Tibial nerve (tissue), 4 donors: ENCODE measurements at regions not wholly inside any gene's neighbourhood (a gene's known extent, or its start where the extent isn't known, plus 50 kb on each side); places are given as distances from the start of the nearest gene placed in this dataset.

Experiments used
- DNase-seq, 2 donors: peaks; one replicate each; pipeline ENCODE4 v3.0.0-alpha.2; 2019; ENCODE audit warnings: low spot score in 2 of 2
- H3K27ac ChIP-seq, 4 donors: fragments of 200-600 bp; sonication (generic) in 3 of 4; one replicate each; pipeline ENCODE4 v1.5.1; 2017 to 2019; ENCODE audit warnings: mild to moderate bottlenecking in 1 of 4
- H3K27me3 ChIP-seq, 2 donors: fragments of 200-600 bp; sonication (generic) in 1 of 2; one replicate each; pipeline versions ENCODE4 v1.5.1 to v1.6.0; 2017 to 2019
- H3K36me3 ChIP-seq, 3 donors: fragments of 200-600 bp; sonication (generic); one replicate each; pipeline ENCODE4 v1.5.1; 2018 to 2019
- H3K4me1 ChIP-seq, 4 donors: fragments of 200-600 bp; sonication (generic) in 3 of 4; one replicate each; pipeline ENCODE4 v1.5.1; 2017 to 2019
- H3K4me3 ChIP-seq, 4 donors: fragments of 200-600 bp; sonication (generic) in 3 of 4; one replicate each; pipeline ENCODE4 v1.5.1; 2017 to 2019; ENCODE audit warnings: mild to moderate bottlenecking in 1 of 4, moderate library complexity in 1 of 4
- H3K9me3 ChIP-seq, 4 donors: fragments of 200-600 bp; sonication (generic) in 3 of 4; one replicate each; pipeline ENCODE4 v1.5.1; 2017 to 2019
- EP300 ChIP-seq, 2 donors: sonication (generic); formaldehyde crosslinking; IDR thresholded peaks; one replicate each; pipeline ENCODE4 v1.6.1; 2017; ENCODE audit warnings: antibody characterized with exemption in 2 of 2, mild to moderate bottlenecking in 1 of 2
- POLR2A ChIP-seq, 2 donors: fragments of 450-650 bp; IDR thresholded peaks; one replicate each; pipeline ENCODE4 v1.6.1; 2017; ENCODE audit warnings: antibody characterized with exemption in 2 of 2, mild to moderate bottlenecking in 2 of 2, moderate library complexity in 2 of 2
- WGBS, 2 donors: methylation state at CpG; one replicate each; pipeline ENCODE4 v1.1.5; 2018; 5-methylcytosine and 5-hydroxymethylcytosine counted together
- TF ChIP-seq, protein P1 (sequence below), 5 experiments: fragments of 200-600 bp in 3 of 5; fragments of 450-650 bp in 2 of 5; sonication (generic) in 3 of 5; IDR thresholded peaks; one replicate each; pipeline ENCODE4 v1.5.1; 2016 to 2019; ENCODE audit warnings: antibody characterized with exemption in 5 of 5, mild to moderate bottlenecking in 3 of 5, moderate library complexity in 2 of 5

DNA sequence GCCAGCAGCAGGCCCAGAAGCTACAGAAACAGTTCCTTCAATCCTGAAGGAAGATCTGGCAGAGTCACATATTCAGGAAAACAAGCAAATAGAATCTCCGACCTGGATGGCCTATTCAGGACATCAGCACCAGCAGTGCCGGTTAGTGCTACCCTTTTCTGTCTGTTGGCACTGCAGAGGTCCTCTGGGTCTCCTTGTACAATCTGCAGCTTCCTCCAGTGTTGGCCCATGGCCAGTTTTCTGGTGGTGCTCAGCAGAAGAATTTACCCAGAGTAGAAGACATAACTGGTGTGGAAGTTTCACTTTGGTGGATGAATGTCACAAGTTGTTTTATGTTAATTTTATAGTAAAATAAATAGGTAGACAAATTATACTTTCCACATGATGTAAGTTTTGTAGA lies 498.1 kb downstream of the COG6 start:
- no peak for DNase-seq
- Histone ChIP-seq H3K36me3 (no peaks in the 10 kb centered on the region), H3K4me3 (no peak overlapping the region), H3K4me1 (peaks cover 0 to 27% (median 12%) of the 10 kb centered on the region in 4 donors), H3K27me3 (no peaks in the 10 kb centered on the region), H3K27ac (no peak overlapping the region), H3K9me3 (no peaks in the 10 kb centered on the region)
- TF ChIP-seq POLR2A (IDR thresholded peaks at IDR 0.05), result no peak
- TF ChIP-seq, protein P1, sequence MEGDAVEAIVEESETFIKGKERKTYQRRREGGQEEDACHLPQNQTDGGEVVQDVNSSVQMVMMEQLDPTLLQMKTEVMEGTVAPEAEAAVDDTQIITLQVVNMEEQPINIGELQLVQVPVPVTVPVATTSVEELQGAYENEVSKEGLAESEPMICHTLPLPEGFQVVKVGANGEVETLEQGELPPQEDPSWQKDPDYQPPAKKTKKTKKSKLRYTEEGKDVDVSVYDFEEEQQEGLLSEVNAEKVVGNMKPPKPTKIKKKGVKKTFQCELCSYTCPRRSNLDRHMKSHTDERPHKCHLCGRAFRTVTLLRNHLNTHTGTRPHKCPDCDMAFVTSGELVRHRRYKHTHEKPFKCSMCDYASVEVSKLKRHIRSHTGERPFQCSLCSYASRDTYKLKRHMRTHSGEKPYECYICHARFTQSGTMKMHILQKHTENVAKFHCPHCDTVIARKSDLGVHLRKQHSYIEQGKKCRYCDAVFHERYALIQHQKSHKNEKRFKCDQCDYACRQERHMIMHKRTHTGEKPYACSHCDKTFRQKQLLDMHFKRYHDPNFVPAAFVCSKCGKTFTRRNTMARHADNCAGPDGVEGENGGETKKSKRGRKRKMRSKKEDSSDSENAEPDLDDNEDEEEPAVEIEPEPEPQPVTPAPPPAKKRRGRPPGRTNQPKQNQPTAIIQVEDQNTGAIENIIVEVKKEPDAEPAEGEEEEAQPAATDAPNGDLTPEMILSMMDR (IDR thresholded peaks at IDR 0.05), result no peak
- TF ChIP-seq EP300 (IDR thresholded peaks at IDR 0.05), result no peak
- whole genome bisulfite sequencing, 2 donors, result 39 to 49% methylated on average over 2 of the region's 2 CpGs

DNA sequence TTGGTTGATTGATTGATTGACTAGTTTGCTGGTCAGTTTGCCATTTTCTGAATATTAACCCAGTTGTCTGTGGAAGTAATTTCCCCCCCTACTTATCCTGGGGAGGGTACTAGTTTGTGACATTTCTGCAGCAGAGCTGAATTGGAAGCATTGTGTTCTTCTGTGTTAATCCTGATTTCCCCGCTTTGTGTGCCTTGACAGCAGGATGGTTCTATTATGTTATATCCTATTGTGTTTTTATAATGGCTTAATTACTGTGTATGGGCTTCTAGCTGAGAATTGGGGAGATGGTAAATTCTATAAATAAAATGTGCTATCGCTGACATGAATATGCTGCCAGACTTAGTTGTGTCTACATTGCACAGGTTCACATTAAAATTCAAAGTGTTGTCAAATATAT lies 499.7 kb downstream of the COG6 start:
- H3K36me3 ChIP-seq, result no peaks in the 10 kb centered on the region
- peaks cover 0 to 10% (median 2%) of the 10 kb centered on the region in 4 donors for H3K4me1 ChIP-seq
- no peaks in the 10 kb centered on the region for H3K27me3 ChIP-seq
- TF ChIP-seq, protein P1 (IDR thresholded peaks at IDR 0.05), result no peak
- TF ChIP-seq POLR2A (IDR thresholded peaks at IDR 0.05) (no peak), EP300 (IDR thresholded peaks at IDR 0.05) (no peak)
- no peak overlapping the region for H3K27ac ChIP-seq
- no peak overlapping the region for H3K4me3 ChIP-seq
- no peaks in the 10 kb centered on the region for H3K9me3 ChIP-seq
- no peak for DNase-seq
- WGBS, 2 donors, result 92 to 94% methylated on average over 2 of the region's 2 CpGs

DNA sequence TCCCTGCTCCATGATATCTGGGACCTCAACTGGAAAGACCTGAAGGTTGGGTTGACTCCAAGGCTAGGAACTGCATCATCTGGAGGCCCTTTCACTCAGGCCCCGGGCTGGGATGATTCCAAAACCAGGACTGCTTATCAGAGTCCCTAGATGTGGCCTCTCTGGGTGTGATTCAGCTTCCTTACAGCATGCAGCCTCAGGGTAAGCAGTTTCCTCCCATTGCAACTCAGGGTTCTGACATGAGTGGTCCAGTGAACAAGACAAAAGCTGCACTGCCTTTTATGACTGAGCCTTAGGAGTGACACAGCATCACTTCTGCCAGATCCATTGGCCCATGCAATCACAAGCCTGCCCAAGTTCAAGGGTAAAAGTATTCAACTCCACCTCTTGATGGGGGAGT lies 502.8 kb downstream of the COG6 start:
- Histone ChIP-seq H3K4me1 (no peaks in the 10 kb centered on the region), H3K27ac (no peak overlapping the region), H3K36me3 (no peaks in the 10 kb centered on the region), H3K9me3 (no peaks in the 10 kb centered on the region), H3K27me3 (no peaks in the 10 kb centered on the region), H3K4me3 (no peak overlapping the region)
- TF ChIP-seq POLR2A (IDR thresholded peaks at IDR 0.05) (no peak), EP300 (IDR thresholded peaks at IDR 0.05) (no peak)
- TF ChIP-seq, protein P1 (IDR thresholded peaks at IDR 0.05), result no peak
- 70 to 89% methylated on average over 1 of the region's 1 CpG for WGBS, 2 donors
- DNase-seq, result no peak

DNA sequence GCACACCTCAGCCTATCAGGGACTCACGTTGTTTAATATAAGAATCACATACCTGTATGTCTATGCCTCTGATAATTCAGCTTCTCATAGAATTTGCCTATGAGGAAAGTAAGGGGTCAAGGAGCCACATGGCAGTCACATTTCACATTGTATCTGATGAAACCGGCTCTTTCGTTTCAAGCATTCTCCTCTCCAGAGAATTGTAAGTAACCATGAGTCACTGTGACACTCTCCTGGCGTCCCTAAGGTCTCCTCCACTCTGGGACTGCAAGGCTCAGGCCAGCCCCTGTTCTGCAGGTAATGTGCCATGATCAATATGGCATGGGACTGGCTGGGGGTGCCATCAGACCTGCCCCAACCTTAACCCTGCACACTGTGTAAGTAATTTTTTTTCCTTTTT lies 503.3 kb downstream of the COG6 start:
- Histone ChIP-seq H3K27ac (no peak overlapping the region), H3K9me3 (no peaks in the 10 kb centered on the region), H3K4me1 (peaks cover 0 to 5% (median 0%) of the 10 kb centered on the region in 4 donors), H3K4me3 (no peak overlapping the region), H3K27me3 (no peaks in the 10 kb centered on the region), H3K36me3 (no peaks in the 10 kb centered on the region)
- WGBS, 2 donors, result 91 to 93% methylated on average over 4 of the region's 4 CpGs
- DNase-seq, result no peak
- TF ChIP-seq POLR2A (IDR thresholded peaks at IDR 0.05) (no peak), EP300 (IDR thresholded peaks at IDR 0.05) (no peak)
- TF ChIP-seq, protein P1 (IDR thresholded peaks at IDR 0.05), result no peak

DNA sequence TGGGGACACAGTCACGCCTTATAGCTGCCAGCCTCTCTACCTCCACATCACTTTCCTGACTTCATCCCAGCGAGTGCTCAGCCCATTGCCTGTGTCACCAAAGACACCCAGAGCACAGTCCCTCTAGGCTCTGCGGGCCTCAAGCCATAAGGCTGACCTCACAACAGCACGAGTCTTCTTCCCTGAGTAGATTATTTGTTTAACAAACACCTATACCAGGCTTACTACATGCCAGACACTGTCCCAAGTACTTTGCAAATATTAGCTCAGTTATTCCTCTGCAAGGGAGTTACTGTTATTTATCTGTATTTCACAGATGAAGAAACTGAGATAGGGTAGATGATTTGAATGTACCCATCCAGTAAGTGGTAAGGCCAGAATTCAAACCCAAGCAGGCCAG lies 504.3 kb downstream of the COG6 start:
- Histone ChIP-seq H3K27me3 (no peaks in the 10 kb centered on the region), H3K36me3 (no peaks in the 10 kb centered on the region), H3K4me1 (peaks cover 0 to 7% (median 0%) of the 10 kb centered on the region in 4 donors), H3K9me3 (no peaks in the 10 kb centered on the region), H3K27ac (no peak overlapping the region), H3K4me3 (no peak overlapping the region)
- DNase-seq, result no peak
- TF ChIP-seq POLR2A (IDR thresholded peaks at IDR 0.05) (no peak), EP300 (IDR thresholded peaks at IDR 0.05) (no peak)
- TF ChIP-seq, protein P1 (IDR thresholded peaks at IDR 0.05), result no peak
- 92 to 97% methylated on average over 4 of the region's 4 CpGs for WGBS, 2 donors
